Neural cell (in vitro differentiated cells): ENCODE measurements at regions not wholly inside any gene's neighbourhood (a gene's known extent, or its start where the extent isn't known, plus 50 kb on each side); places are given as distances from the start of the nearest gene placed in this dataset.

Experiments
- H2AFZ ChIP-seq: fragments of 200-600, 300-800 bp; sonication (generic), shearing (Covaris generic); 2 replicates; pipeline ENCODE4 v1.6.0; 2014; ENCODE audit warnings: low read depth, mild to moderate bottlenecking, antibody characterized with exemption, low read length, moderate library complexity
- H3F3A ChIP-seq: fragments of 200-600 bp; shearing (Covaris generic); 2 replicates; pipeline ENCODE4 v1.6.1; 2016; ENCODE audit warnings: mild to moderate bottlenecking, moderate library complexity, mixed read lengths, antibody characterized with exemption, low read length; ENCODE audit not compliant: insufficient read depth, poor library complexity, severe bottlenecking
- H3K27ac ChIP-seq: fragments of 200-600, 300-800 bp; sonication (generic), shearing (Covaris generic); 2 replicates; pipeline ENCODE4 v1.5.1; 2014; ENCODE audit warnings: mild to moderate bottlenecking, low read length, moderate library complexity
- H3K27me3 ChIP-seq: fragments of 300-800, 200-600 bp; sonication (generic), shearing (Covaris generic); 2 replicates; pipeline ENCODE4 v1.6.0; 2014; ENCODE audit warnings: mild to moderate bottlenecking, low read depth, low read length, moderate library complexity; ENCODE audit not compliant: insufficient read depth
- H3K36me3 ChIP-seq: fragments of 300-800, 200-600 bp; sonication (generic), shearing (Covaris generic); 2 replicates; pipeline ENCODE4 v1.5.1; 2014; ENCODE audit warnings: mild to moderate bottlenecking, antibody characterized with exemption, low read length, moderate library complexity; ENCODE audit not compliant: insufficient read depth
- H3K4me2 ChIP-seq: fragments of 300-800, 200-600 bp; sonication (generic), shearing (Covaris generic); 2 replicates; pipeline ENCODE4 v1.6.0; 2014; ENCODE audit warnings: mild to moderate bottlenecking, low read length
- H3K4me3 ChIP-seq: fragments of 300-800, 200-600 bp; sonication (generic), shearing (Covaris generic); 2 replicates; pipeline ENCODE4 v1.5.1; 2014; ENCODE audit warnings: mild to moderate bottlenecking, low read length, moderate library complexity
- H3K79me2 ChIP-seq: fragments of 200-600 bp; shearing (Covaris generic); replicated peaks from 2 replicates; pipeline ENCODE4 v1.6.0; 2014; ENCODE audit warnings: mild to moderate bottlenecking, low read length, moderate library complexity; ENCODE audit not compliant: insufficient read depth
- H3K9ac ChIP-seq: fragments of 300-800, 200-600 bp; sonication (generic), shearing (Covaris generic); 2 replicates; pipeline ENCODE4 v1.6.1; 2016; ENCODE audit warnings: mild to moderate bottlenecking, low read length, mixed read lengths
- H3K9me2 ChIP-seq: fragments of 200-600 bp; shearing (Covaris generic); 2 replicates; pipeline ENCODE4 v1.6.1; 2016; ENCODE audit warnings: mild to moderate bottlenecking, low read length, mixed read lengths; ENCODE audit not compliant: insufficient read depth
- H3K9me3 ChIP-seq: fragments of 200-600, 300-800 bp; sonication (generic), shearing (Covaris generic); 2 replicates; pipeline ENCODE4 v1.6.1; 2016; ENCODE audit warnings: mild to moderate bottlenecking, mixed run types, low read length, moderate library complexity, mixed read lengths
- H4K20me1 ChIP-seq: fragments of 200-600 bp; shearing (Covaris generic); 2 replicates; pipeline ENCODE4 v1.6.1; 2016; ENCODE audit warnings: mild to moderate bottlenecking, mixed run types; ENCODE audit not compliant: insufficient read depth
- EP300 ChIP-seq: fragments of 450-650 bp; conservative IDR thresholded peaks from 2 replicates; pipeline ENCODE4 v1.6.1; 2014; ENCODE audit warnings: antibody characterized with exemption, mild to moderate bottlenecking, moderate library complexity; ENCODE audit not compliant: poor library complexity, severe bottlenecking
- EZH2 ChIP-seq: fragments of 200-600, 300-800 bp; shearing (Covaris generic), sonication (generic); IDR thresholded peaks from 2 replicates; pipeline ENCODE4 v1.6.1; 2014; ENCODE audit warnings: antibody characterized with exemption, low read length, borderline replicate concordance, mild to moderate bottlenecking; ENCODE audit not compliant: insufficient read depth, poor library complexity, severe bottlenecking
- MXI1 ChIP-seq: fragments of 450-650 bp; conservative IDR thresholded peaks from 2 replicates; pipeline ENCODE4 v1.6.1; 2014; ENCODE audit warnings: antibody characterized with exemption, mild to moderate bottlenecking; ENCODE audit not compliant: poor library complexity, severe bottlenecking
- POLR2AphosphoS5 ChIP-seq: IDR thresholded peaks from 2 replicates; pipeline ENCODE4 v1.6.1; 2012
- RAD21 ChIP-seq: fragments of 450-650 bp; conservative IDR thresholded peaks from 2 replicates; pipeline ENCODE4 v1.6.1; 2014; ENCODE audit warnings: antibody characterized with exemption, mild to moderate bottlenecking, moderate library complexity
- SMC3 ChIP-seq: fragments of 450-650 bp; conservative IDR thresholded peaks from 2 replicates; pipeline ENCODE4 v1.6.1; 2014; ENCODE audit warnings: antibody characterized with exemption, mild to moderate bottlenecking, moderate library complexity; ENCODE audit not compliant: poor library complexity
- TAF1 ChIP-seq: IDR thresholded peaks from 2 replicates; pipeline ENCODE4 v1.6.1; 2012; ENCODE audit warnings: low read depth
- TF ChIP-seq, protein P1 (sequence below): IDR thresholded peaks from 2 replicates; pipeline ENCODE4 v1.6.1; 2012; ENCODE audit warnings: borderline replicate concordance
- TF ChIP-seq, protein P2 (sequence below): fragments of 450-650 bp; IDR thresholded peaks from 2 replicates; pipeline ENCODE4 v1.5.1; 2014; ENCODE audit warnings: antibody characterized with exemption, mild to moderate bottlenecking, moderate library complexity; ENCODE audit not compliant: poor library complexity, severe bottlenecking

DNA sequence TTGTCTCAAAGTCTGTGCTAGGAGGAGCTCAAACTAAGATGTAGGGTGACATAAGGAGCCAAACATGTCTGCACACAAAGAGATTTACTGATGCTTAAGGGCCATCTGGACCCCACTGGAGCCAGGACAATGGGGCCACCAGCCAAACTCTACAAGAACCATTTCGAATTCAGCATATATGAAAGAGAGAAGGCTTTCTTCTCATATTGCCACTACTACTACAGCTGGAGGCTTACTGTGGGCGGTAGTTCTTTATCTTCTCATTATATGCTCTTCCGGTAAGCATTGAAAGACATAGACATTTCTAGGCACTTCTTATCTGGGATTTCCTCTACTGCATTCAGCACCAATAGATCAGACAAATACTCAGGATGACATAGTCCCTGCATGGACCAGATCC lies 404.4 kb upstream of the PROK2 start:
- Histone ChIP-seq H4K20me1 (no peaks in the 10 kb centered on the region), H3K79me2 (no peaks in the 10 kb centered on the region)

DNA sequence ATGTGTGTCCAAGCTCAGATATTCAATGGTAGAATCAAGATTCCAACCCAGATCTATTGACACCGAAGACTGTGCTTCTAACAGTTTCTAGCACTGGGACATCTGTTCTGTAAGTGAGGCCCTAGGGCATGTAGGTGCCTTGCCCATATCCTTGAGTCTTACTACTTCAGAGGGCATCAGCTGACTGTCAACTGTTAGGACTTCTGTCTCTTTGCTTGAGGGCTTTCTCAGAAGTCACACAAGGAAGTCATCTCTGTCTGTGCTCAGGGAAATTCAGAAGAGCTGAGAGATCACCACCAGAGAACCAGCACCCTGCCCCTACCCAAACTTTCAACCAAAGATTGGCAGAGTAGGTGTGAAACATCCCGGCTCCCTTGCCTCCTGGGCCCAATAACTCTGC lies 403.6 kb upstream of the PROK2 start:
- H3K79me2 ChIP-seq, result no peaks in the 10 kb centered on the region
- TF ChIP-seq, protein P1, sequence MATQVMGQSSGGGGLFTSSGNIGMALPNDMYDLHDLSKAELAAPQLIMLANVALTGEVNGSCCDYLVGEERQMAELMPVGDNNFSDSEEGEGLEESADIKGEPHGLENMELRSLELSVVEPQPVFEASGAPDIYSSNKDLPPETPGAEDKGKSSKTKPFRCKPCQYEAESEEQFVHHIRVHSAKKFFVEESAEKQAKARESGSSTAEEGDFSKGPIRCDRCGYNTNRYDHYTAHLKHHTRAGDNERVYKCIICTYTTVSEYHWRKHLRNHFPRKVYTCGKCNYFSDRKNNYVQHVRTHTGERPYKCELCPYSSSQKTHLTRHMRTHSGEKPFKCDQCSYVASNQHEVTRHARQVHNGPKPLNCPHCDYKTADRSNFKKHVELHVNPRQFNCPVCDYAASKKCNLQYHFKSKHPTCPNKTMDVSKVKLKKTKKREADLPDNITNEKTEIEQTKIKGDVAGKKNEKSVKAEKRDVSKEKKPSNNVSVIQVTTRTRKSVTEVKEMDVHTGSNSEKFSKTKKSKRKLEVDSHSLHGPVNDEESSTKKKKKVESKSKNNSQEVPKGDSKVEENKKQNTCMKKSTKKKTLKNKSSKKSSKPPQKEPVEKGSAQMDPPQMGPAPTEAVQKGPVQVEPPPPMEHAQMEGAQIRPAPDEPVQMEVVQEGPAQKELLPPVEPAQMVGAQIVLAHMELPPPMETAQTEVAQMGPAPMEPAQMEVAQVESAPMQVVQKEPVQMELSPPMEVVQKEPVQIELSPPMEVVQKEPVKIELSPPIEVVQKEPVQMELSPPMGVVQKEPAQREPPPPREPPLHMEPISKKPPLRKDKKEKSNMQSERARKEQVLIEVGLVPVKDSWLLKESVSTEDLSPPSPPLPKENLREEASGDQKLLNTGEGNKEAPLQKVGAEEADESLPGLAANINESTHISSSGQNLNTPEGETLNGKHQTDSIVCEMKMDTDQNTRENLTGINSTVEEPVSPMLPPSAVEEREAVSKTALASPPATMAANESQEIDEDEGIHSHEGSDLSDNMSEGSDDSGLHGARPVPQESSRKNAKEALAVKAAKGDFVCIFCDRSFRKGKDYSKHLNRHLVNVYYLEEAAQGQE, result no peak
- no peak for TF ChIP-seq SMC3
- no peak for TF ChIP-seq POLR2AphosphoS5
- TF ChIP-seq EZH2, result no peak
- no peak for TF ChIP-seq TAF1
- no peak for TF ChIP-seq RAD21
- TF ChIP-seq MXI1, result no peak
- TF ChIP-seq, protein P2, sequence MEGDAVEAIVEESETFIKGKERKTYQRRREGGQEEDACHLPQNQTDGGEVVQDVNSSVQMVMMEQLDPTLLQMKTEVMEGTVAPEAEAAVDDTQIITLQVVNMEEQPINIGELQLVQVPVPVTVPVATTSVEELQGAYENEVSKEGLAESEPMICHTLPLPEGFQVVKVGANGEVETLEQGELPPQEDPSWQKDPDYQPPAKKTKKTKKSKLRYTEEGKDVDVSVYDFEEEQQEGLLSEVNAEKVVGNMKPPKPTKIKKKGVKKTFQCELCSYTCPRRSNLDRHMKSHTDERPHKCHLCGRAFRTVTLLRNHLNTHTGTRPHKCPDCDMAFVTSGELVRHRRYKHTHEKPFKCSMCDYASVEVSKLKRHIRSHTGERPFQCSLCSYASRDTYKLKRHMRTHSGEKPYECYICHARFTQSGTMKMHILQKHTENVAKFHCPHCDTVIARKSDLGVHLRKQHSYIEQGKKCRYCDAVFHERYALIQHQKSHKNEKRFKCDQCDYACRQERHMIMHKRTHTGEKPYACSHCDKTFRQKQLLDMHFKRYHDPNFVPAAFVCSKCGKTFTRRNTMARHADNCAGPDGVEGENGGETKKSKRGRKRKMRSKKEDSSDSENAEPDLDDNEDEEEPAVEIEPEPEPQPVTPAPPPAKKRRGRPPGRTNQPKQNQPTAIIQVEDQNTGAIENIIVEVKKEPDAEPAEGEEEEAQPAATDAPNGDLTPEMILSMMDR, result no peak
- no peak for TF ChIP-seq EP300
- H4K20me1 ChIP-seq, result no peaks in the 10 kb centered on the region
- no peak overlapping the region for H3K9ac ChIP-seq
- no peaks in the 10 kb centered on the region for H3K9me3 ChIP-seq
- H3F3A ChIP-seq, result no peaks in the 10 kb centered on the region
- no peaks in the 10 kb centered on the region for H3K36me3 ChIP-seq
- no peak overlapping the region for H2AFZ ChIP-seq
- no peaks in the 10 kb centered on the region for H3K27me3 ChIP-seq
- H3K4me3 ChIP-seq, result no peak overlapping the region
- H3K4me2 ChIP-seq, result no peak overlapping the region
- H3K27ac ChIP-seq, result no peak overlapping the region
- no peaks in the 10 kb centered on the region for H3K9me2 ChIP-seq

More for the DNA sequence above, 404.4 kb upstream of the PROK2 start:
- Histone ChIP-seq H2AFZ (no peak overlapping the region), H3K9me3 (no peaks in the 10 kb centered on the region), H3K4me3 (no peak overlapping the region), H3K27ac (no peak overlapping the region), H3K27me3 (no peaks in the 10 kb centered on the region), H3K9me2 (no peaks in the 10 kb centered on the region), H3K36me3 (no peaks in the 10 kb centered on the region), H3K4me2 (no peak overlapping the region), H3F3A (no peaks in the 10 kb centered on the region), H3K9ac (no peak overlapping the region)
- TF ChIP-seq SMC3, result no peak

DNA sequence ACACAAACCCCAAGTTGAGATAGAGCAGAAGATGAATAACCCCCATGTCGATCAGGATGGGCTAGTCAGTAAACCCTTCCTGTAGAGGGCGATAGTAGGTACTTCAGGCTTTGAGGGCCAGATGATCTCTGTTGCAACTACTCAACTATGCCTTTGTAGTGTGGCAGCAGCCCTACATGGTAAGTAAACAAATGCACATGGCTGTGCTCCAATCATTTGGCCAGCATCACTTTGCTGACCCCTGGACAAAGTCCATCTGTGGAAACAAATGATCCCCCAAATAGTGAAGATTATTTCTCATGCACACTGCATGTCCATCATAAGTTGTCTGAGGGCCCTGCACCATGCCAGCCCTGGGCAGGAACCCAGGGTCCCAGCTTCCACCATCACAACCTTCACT lies 402.2 kb upstream of the PROK2 start:
- no peak overlapping the region for H3K27ac ChIP-seq
- TF ChIP-seq, protein P2, result no peak
- TF ChIP-seq POLR2AphosphoS5 (no peak), MXI1 (no peak), RAD21 (no peak), TAF1 (no peak), EP300 (no peak), SMC3 (no peak), EZH2 (no peak)
- TF ChIP-seq, protein P1, result no peak
- H3K4me3 ChIP-seq, result no peak overlapping the region
- no peaks in the 10 kb centered on the region for H3K9me2 ChIP-seq
- no peak overlapping the region for H2AFZ ChIP-seq
- no peaks in the 10 kb centered on the region for H3K36me3 ChIP-seq
- no peak overlapping the region for H3K9ac ChIP-seq
- no peaks in the 10 kb centered on the region for H3K79me2 ChIP-seq
- no peak overlapping the region for H3K4me2 ChIP-seq
- H3F3A ChIP-seq, result no peaks in the 10 kb centered on the region
- peaks cover 3% of the 10 kb centered on the region for H3K9me3 ChIP-seq
- no peaks in the 10 kb centered on the region for H3K27me3 ChIP-seq
- H4K20me1 ChIP-seq, result no peaks in the 10 kb centered on the region
